ENCODE measurements at regions not wholly inside any gene's neighbourhood (a gene's known extent, or its start where the extent isn't known, plus 50 kb on each side); places are given as distances from the start of the nearest gene placed in this dataset.

- FAIRE-seq (peak; percentile 65), DNase-seq (ENCODE audit: insufficient read length) (no peak)
Measured at GRCh38 chr6:91633374-91634111, 1046.7 kb upstream of the MAP3K7 start.

GRCh38 chr6:91632308-91632707, 1045.4 kb upstream of the MAP3K7 start:
- FAIRE-seq (peak; percentile 27), DNase-seq (ENCODE audit: insufficient read length) (no peak)

More at GRCh38 chr6:91633374-91634111, 1046.7 kb upstream of the MAP3K7 start:
- TF ChIP-seq TAF1 (IDR thresholded peaks at IDR 0.05; ENCODE audit: borderline replicate concordance, low read depth, low read length) = no peak
- TF ChIP-seq POLR2A (IDR thresholded peaks at IDR 0.05; ENCODE audit: low read depth, low read length) = no peak
- TF ChIP-seq POLR2AphosphoS5 (IDR thresholded peaks at IDR 0.05; ENCODE audit: low read depth, low read length) = no peak

GRCh38 chr6:91631227-91631626, 1044.4 kb upstream of the MAP3K7 start:
- DNase-seq (ENCODE audit: insufficient read length) = no peak
- no peak for FAIRE-seq
- TF ChIP-seq POLR2A (IDR thresholded peaks at IDR 0.05; ENCODE audit: low read depth, low read length) (no peak), TAF1 (IDR thresholded peaks at IDR 0.05; ENCODE audit: borderline replicate concordance, low read depth, low read length) (no peak), POLR2AphosphoS5 (IDR thresholded peaks at IDR 0.05; ENCODE audit: low read depth, low read length) (no peak)

More at GRCh38 chr6:91632308-91632707, 1045.4 kb upstream of the MAP3K7 start:
- TF ChIP-seq TAF1 (IDR thresholded peaks at IDR 0.05; ENCODE audit: borderline replicate concordance, low read depth, low read length) = no peak
- no peak for TF ChIP-seq POLR2A (IDR thresholded peaks at IDR 0.05; ENCODE audit: low read depth, low read length)
- no peak for TF ChIP-seq POLR2AphosphoS5 (IDR thresholded peaks at IDR 0.05; ENCODE audit: low read depth, low read length)

- no peak for FAIRE-seq
- no peak for TF ChIP-seq TAF1 (IDR thresholded peaks at IDR 0.05; ENCODE audit: borderline replicate concordance, low read depth, low read length)
- TF ChIP-seq POLR2A (IDR thresholded peaks at IDR 0.05; ENCODE audit: low read depth, low read length) = no peak
- TF ChIP-seq POLR2AphosphoS5 (IDR thresholded peaks at IDR 0.05; ENCODE audit: low read depth, low read length) = no peak
- no peak for DNase-seq (ENCODE audit: insufficient read length)
Measured at GRCh38 chr6:91626911-91627310, 1040.0 kb upstream of the MAP3K7 start.

- TF ChIP-seq TAF1 (IDR thresholded peaks at IDR 0.05; ENCODE audit: borderline replicate concordance, low read depth, low read length) (no peak), POLR2AphosphoS5 (IDR thresholded peaks at IDR 0.05; ENCODE audit: low read depth, low read length) (no peak), POLR2A (IDR thresholded peaks at IDR 0.05; ENCODE audit: low read depth, low read length) (no peak)
- FAIRE-seq = no peak
Measured at GRCh38 chr6:91613481-91613880, 1026.6 kb upstream of the MAP3K7 start.

GRCh38 chr6:91611190-91611589, 1024.3 kb upstream of the MAP3K7 start:
- TF ChIP-seq POLR2A (IDR thresholded peaks at IDR 0.05; ENCODE audit: low read depth, low read length) = no peak
- TF ChIP-seq POLR2AphosphoS5 (IDR thresholded peaks at IDR 0.05; ENCODE audit: low read depth, low read length) = no peak
- TF ChIP-seq TAF1 (IDR thresholded peaks at IDR 0.05; ENCODE audit: borderline replicate concordance, low read depth, low read length) = no peak
- no peak for FAIRE-seq
- no peak for DNase-seq (ENCODE audit: insufficient read length)

More at GRCh38 chr6:91613481-91613880, 1026.6 kb upstream of the MAP3K7 start:
- no peak for DNase-seq (ENCODE audit: insufficient read length)

GRCh38 chr6:91608428-91608827, 1021.6 kb upstream of the MAP3K7 start:
- TF ChIP-seq TAF1 (IDR thresholded peaks at IDR 0.05; ENCODE audit: borderline replicate concordance, low read depth, low read length) = no peak
- TF ChIP-seq POLR2AphosphoS5 (IDR thresholded peaks at IDR 0.05; ENCODE audit: low read depth, low read length) = no peak
- TF ChIP-seq POLR2A (IDR thresholded peaks at IDR 0.05; ENCODE audit: low read depth, low read length) = no peak
- FAIRE-seq = no peak
- DNase-seq (ENCODE audit: insufficient read length) = no peak

GRCh38 chr6:91606148-91606901, 1019.5 kb upstream of the MAP3K7 start:
- TF ChIP-seq POLR2AphosphoS5 (IDR thresholded peaks at IDR 0.05; ENCODE audit: low read depth, low read length) (no peak), TAF1 (IDR thresholded peaks at IDR 0.05; ENCODE audit: borderline replicate concordance, low read depth, low read length) (no peak), POLR2A (IDR thresholded peaks at IDR 0.05; ENCODE audit: low read depth, low read length) (no peak)
- no peak for DNase-seq (ENCODE audit: insufficient read length)
- FAIRE-seq = no peak

GRCh38 chr6:91600561-91600960, 1013.7 kb upstream of the MAP3K7 start:
- TF ChIP-seq POLR2AphosphoS5 (IDR thresholded peaks at IDR 0.05; ENCODE audit: low read depth, low read length) (no peak), POLR2A (IDR thresholded peaks at IDR 0.05; ENCODE audit: low read depth, low read length) (no peak), TAF1 (IDR thresholded peaks at IDR 0.05; ENCODE audit: borderline replicate concordance, low read depth, low read length) (no peak)

GRCh38 chr6:91590191-91590590, 1003.3 kb upstream of the MAP3K7 start:
- no peak for DNase-seq (ENCODE audit: insufficient read length)
- no peak for FAIRE-seq
- TF ChIP-seq POLR2AphosphoS5 (IDR thresholded peaks at IDR 0.05; ENCODE audit: low read depth, low read length) = no peak
- TF ChIP-seq POLR2A (IDR thresholded peaks at IDR 0.05; ENCODE audit: low read depth, low read length) = no peak
- TF ChIP-seq TAF1 (IDR thresholded peaks at IDR 0.05; ENCODE audit: borderline replicate concordance, low read depth, low read length) = no peak

More at GRCh38 chr6:91600561-91600960, 1013.7 kb upstream of the MAP3K7 start:
- DNase-seq (ENCODE audit: insufficient read length) (no peak), FAIRE-seq (no peak)

GRCh38 chr6:91580635-91581034, 993.8 kb upstream of the MAP3K7 start:
- TF ChIP-seq TAF1 (IDR thresholded peaks at IDR 0.05; ENCODE audit: borderline replicate concordance, low read depth, low read length) (no peak), POLR2A (IDR thresholded peaks at IDR 0.05; ENCODE audit: low read depth, low read length) (no peak), POLR2AphosphoS5 (IDR thresholded peaks at IDR 0.05; ENCODE audit: low read depth, low read length) (no peak)
- DNase-seq (ENCODE audit: insufficient read length) = no peak
- FAIRE-seq = no peak
